Adrenal gland (tissue), 9 donors: ENCODE measurements at regions not wholly inside any gene's neighbourhood (a gene's known extent, or its start where the extent isn't known, plus 50 kb on each side); places are given as distances from the start of the nearest gene placed in this dataset.

Experiments used
- DNase-seq, 7 donors: peaks; one replicate each; pipeline ENCODE4 v3.0.0-alpha.2; 2019 to 2020
- H3K27ac ChIP-seq, 5 donors: fragments of 200-600 bp; sonication (generic) in 4 of 5; 1 replicate in 3 of 5; 2 replicates in 2 of 5; pipeline versions ENCODE4 v1.5.1 to v1.8.0; 2016 to 2020; ENCODE audit warnings: mild to moderate bottlenecking in 1 of 5
- H3K27me3 ChIP-seq: fragments of 200-600 bp; 2 replicates; pipeline ENCODE4 v1.8.0; 2021
- H3K36me3 ChIP-seq, 2 donors: fragments of 200-600 bp; replicated peaks in 1 of 2; 1 replicate in 1 of 2; 2 replicates in 1 of 2; pipeline versions ENCODE4 v1.5.1 to v1.8.0; 2018 to 2022
- H3K4me1 ChIP-seq, 2 donors: fragments of 200-600 bp; replicated peaks in 1 of 2; 1 replicate in 1 of 2; 2 replicates in 1 of 2; pipeline versions ENCODE4 v1.5.1 to v1.8.0; 2018 to 2021
- H3K4me3 ChIP-seq, 4 donors: fragments of 200-600 bp; sonication (generic) in 3 of 4; one replicate each; pipeline ENCODE4 v1.5.1; 2016 to 2018
- H3K9me3 ChIP-seq, 3 donors: fragments of 200-600 bp; sonication (generic) in 1 of 3; replicated peaks in 1 of 3; 1 replicate in 2 of 3; 2 replicates in 1 of 3; pipeline versions ENCODE4 v1.5.1 to v1.8.0; 2016 to 2021
- POLR2A ChIP-seq, 2 donors: fragments of 450-650 bp; IDR thresholded peaks; one replicate each; pipeline ENCODE4 v1.6.1; 2017; ENCODE audit warnings: antibody characterized with exemption in 2 of 2, mild to moderate bottlenecking in 2 of 2, moderate library complexity in 1 of 2
- WGBS, 4 donors: extraction: QIAGEN DNeasy Blood & Tissue Kit in 2 of 4; methylation state at CpG; one replicate each; pipeline versions ENCODE4 v1.1.5 to v1.1.7; 2013 to 2017; 5-methylcytosine and 5-hydroxymethylcytosine counted together
- intact Hi-C, 2 donors: fragments of 100-400 bp; cut with DNase I; formaldehyde crosslinking; loops; one replicate each; pipeline versions ENCODE4 v1.14.1 to v1.15.0; 2022 to 2023
- TF ChIP-seq, protein P1 (sequence below), 6 experiments: fragments of 450-650 bp in 4 of 6; fragments of 200-600 bp in 2 of 6; sonication (generic) in 1 of 6; IDR thresholded peaks; 1 replicate in 5 of 6; 2 replicates in 1 of 6; pipeline versions ENCODE4 v1.5.1 to v1.8.0; 2016 to 2021; ENCODE audit warnings: antibody characterized with exemption in 6 of 6, mild to moderate bottlenecking in 2 of 6, moderate library complexity in 1 of 6
- donor health status: healthy with polysubstance abuse.
- donor health status: Bipolar disorder and iron deficiency.
- donor health status: DM: yes; HTN: yes; CAD: no.
- donor health status: DM: no; HTN: no; CAD: no.
- donor health status: DM: no; HTN: no; CAD: no.

DNA sequence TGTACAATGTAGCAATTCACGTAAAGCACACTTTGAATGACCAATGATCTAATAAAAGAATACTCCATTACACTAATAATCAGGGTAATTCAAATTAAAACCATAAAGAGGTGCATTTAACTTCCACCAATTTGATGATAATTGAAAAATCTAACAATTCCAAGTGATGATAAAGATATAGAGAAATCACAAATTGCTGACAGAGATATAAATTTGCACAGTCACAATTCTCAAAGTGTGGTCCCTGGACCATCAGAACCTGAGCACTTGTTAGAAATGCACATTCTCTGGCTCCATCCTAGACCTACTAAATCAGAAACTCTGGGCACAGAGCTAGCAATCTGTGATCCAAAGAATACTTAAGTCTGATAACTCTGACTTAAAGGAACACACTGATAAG is 165.8 kb upstream of the DCC start:
- Histone ChIP-seq H3K9me3 (no peaks in the 10 kb centered on the region), H3K27me3 (no peaks in the 10 kb centered on the region), H3K27ac (no peak overlapping the region), H3K4me3 (no peak overlapping the region), H3K4me1 (no peaks in the 10 kb centered on the region), H3K36me3 (no peaks in the 10 kb centered on the region)
- intact Hi-C loops: no loop called here
- DNase-seq: no peak
- 88 to 100% (median 88%) methylated on average over 1 of the region's 1 CpG for WGBS, 4 donors
- TF ChIP-seq, protein P1, sequence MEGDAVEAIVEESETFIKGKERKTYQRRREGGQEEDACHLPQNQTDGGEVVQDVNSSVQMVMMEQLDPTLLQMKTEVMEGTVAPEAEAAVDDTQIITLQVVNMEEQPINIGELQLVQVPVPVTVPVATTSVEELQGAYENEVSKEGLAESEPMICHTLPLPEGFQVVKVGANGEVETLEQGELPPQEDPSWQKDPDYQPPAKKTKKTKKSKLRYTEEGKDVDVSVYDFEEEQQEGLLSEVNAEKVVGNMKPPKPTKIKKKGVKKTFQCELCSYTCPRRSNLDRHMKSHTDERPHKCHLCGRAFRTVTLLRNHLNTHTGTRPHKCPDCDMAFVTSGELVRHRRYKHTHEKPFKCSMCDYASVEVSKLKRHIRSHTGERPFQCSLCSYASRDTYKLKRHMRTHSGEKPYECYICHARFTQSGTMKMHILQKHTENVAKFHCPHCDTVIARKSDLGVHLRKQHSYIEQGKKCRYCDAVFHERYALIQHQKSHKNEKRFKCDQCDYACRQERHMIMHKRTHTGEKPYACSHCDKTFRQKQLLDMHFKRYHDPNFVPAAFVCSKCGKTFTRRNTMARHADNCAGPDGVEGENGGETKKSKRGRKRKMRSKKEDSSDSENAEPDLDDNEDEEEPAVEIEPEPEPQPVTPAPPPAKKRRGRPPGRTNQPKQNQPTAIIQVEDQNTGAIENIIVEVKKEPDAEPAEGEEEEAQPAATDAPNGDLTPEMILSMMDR (IDR thresholded peaks at IDR 0.05): no peak
- no peak for TF ChIP-seq POLR2A (IDR thresholded peaks at IDR 0.05)

DNA sequence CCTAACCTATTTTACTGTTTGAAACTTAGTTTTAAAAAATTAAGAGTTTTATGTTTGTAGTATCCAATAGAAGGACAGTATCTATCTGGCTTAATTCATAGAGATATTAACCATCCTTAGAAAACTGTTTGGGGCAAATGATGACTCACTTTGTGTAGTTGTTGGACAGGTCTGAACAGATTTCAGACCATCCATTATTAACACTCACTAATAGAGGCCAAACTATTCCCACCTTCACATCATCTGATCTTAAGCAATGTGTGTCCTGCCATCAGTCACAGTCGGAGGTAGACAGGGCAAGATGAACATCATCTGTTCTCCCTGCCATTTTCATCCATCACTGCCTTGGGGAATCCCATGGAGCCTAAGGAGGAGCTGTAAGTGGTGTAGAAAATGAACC is 164.6 kb upstream of the DCC start:
- no peak overlapping the region for H3K4me3 ChIP-seq
- no peaks in the 10 kb centered on the region for H3K36me3 ChIP-seq
- TF ChIP-seq POLR2A (IDR thresholded peaks at IDR 0.05): no peak
- DNase-seq: no peak
- intact Hi-C loops: no loop called here
- H3K4me1 ChIP-seq: no peaks in the 10 kb centered on the region
- no peak overlapping the region for H3K27ac ChIP-seq
- 59 to 88% (median 84%) methylated on average over 1 of the region's 1 CpG for WGBS, 4 donors
- no peaks in the 10 kb centered on the region for H3K9me3 ChIP-seq
- H3K27me3 ChIP-seq: no peaks in the 10 kb centered on the region

DNA sequence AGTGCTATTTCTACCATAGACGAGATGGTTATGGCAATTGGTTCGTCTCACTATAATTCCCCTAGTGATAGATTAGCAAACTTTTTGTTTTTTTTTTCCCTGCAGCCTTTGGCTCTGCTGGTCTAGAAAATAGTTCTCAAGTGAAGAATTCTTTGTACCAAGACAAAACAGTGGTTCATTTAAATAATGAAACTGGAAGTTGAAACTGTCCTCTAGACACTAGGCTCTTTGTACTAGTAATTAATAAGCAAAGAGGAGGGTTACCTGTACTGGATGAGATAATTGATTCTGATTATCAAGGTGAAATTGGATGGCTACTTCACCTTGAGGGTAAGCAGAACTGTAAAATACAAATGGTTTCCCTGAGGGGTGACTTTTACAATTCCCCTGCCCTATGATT is 156.9 kb upstream of the DCC start:
- no peaks in the 10 kb centered on the region for H3K4me1 ChIP-seq
- 86 to 90% (median 89%) methylated on average over 2 of the region's 2 CpGs for WGBS, 4 donors
- intact Hi-C loops: no loop called here
- no peaks in the 10 kb centered on the region for H3K27me3 ChIP-seq
- no peak overlapping the region for H3K4me3 ChIP-seq
- TF ChIP-seq, protein P1 (IDR thresholded peaks at IDR 0.05): no peak
- TF ChIP-seq POLR2A (IDR thresholded peaks at IDR 0.05): no peak
- no peaks in the 10 kb centered on the region for H3K36me3 ChIP-seq
- no peak for DNase-seq
- H3K9me3 ChIP-seq: no peaks in the 10 kb centered on the region
- H3K27ac ChIP-seq: no peak overlapping the region

DNA sequence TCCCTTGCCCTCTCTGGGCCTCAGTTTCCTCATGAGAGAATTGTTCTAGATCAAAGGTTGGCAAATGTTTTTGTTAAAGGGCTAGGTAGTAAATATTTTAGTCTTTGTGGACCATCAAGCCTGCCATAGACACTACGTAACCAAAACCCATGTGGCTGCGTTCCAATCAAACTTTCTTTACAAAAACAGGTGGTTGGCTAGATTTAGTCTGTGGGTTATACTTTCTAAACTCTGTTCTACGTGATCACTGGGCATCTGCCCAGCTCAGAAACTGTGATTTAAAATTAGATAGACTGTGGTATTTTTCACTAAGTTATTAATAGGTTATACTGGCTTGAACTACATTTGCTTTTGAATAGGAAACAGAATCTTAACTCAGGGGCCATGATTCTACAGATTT is 149.8 kb upstream of the DCC start:
- no peaks in the 10 kb centered on the region for H3K4me1 ChIP-seq
- no peaks in the 10 kb centered on the region for H3K36me3 ChIP-seq
- no peaks in the 10 kb centered on the region for H3K9me3 ChIP-seq
- intact Hi-C loops: no loop called here
- H3K27ac ChIP-seq: no peak overlapping the region
- TF ChIP-seq, protein P1 (IDR thresholded peaks at IDR 0.05): no peak
- no peak for TF ChIP-seq POLR2A (IDR thresholded peaks at IDR 0.05)
- no peak overlapping the region for H3K4me3 ChIP-seq
- DNase-seq: no peak
- H3K27me3 ChIP-seq: no peaks in the 10 kb centered on the region
- WGBS, 4 donors: 77 to 80% (median 78%) methylated on average over 3 of the region's 3 CpGs

DNA sequence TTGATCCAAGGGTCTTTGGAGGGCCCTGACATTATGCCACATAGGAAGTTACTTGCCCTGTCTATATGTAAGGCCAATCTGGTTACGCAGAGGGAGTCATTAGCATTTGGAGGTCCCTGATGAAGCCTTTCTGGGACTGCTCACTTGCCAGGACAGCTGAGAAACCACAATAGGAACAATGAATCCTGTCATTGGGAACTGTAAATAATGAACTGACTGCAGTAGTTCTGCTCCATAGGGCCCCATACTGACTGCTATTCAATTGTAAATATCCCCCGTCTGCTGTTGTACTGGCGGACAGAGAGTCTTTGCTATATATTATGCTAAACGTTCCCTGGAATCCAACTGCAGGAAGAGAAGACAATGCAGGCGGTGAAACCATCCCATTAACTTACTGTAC is 149.4 kb upstream of the DCC start:
- no peak for DNase-seq
- TF ChIP-seq, protein P1 (IDR thresholded peaks at IDR 0.05): no peak
- no peak for TF ChIP-seq POLR2A (IDR thresholded peaks at IDR 0.05)
- Histone ChIP-seq H3K4me1 (no peaks in the 10 kb centered on the region), H3K4me3 (no peak overlapping the region), H3K9me3 (no peaks in the 10 kb centered on the region), H3K27ac (no peak overlapping the region), H3K27me3 (no peaks in the 10 kb centered on the region), H3K36me3 (no peaks in the 10 kb centered on the region)
- intact Hi-C loops: no loop called here
- 66 to 71% (median 68%) methylated on average over 5 of the region's 5 CpGs for WGBS, 4 donors
